ENCODE measurements at regions not wholly inside any gene's neighbourhood (a gene's known extent, or its start where the extent isn't known, plus 50 kb on each side); places are given as distances from the start of the nearest gene placed in this dataset.
"Not testable (repeated sequence)": the region's sequence is repeated elsewhere in the genome, so short reads cannot be mapped to it uniquely, and the experiment has no call there.

- DNase-seq: no peak
Measured at GRCh38 chr3:157920822-157921700, 185.2 kb downstream of the SHOX2 start.

DNA sequence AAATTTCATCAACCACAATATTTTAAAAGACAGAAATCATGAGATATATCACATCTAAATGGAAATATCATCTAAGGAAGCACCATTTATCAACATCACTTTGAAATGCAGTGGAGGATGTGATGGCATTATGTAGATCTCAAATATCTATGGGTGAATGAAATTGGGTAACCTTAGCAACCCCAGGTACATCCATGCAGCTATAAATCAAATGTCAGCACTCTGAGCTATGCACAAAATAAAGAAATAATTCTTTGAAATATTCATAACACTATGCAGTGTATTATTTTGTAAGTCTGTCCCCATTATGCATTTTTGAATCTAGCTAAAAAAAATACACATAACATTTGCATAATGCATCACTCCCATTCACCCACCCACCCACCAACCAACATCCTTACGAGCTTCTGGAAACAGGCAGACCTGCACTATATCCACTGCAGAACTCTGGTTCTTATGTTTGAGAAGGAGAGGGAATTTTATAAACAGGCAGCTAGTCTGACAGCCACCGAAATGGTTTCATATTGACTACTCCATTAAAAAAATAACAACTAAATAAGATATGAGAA, 186.8 kb downstream of the SHOX2 start:
- no peak for DNase-seq

- DNase-seq: no peak
Measured at GRCh38 chr3:157918402-157918801, 187.8 kb downstream of the SHOX2 start.

DNA sequence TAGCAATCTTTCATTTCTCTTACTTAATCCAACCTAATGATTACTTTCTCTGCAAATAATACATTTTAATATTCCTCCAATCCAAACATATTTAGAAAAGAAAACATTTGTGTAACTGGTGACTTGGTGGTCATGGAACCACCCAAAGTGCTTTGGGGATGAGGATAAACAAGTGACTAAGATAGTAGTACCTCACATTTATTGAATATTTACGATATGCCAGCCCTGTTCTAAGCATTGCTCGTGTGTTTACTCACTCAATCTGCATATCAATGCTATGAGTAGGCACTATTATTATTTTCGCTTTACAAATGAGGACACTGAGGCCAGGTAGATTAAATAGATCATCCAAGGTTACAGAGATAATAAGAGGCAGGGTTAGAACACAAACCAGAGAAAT, 189.5 kb downstream of the SHOX2 start:
- DNase-seq: no peak

GRCh38 chr3:157914882-157915281, 191.3 kb downstream of the SHOX2 start:
- DNase-seq: no peak

DNA sequence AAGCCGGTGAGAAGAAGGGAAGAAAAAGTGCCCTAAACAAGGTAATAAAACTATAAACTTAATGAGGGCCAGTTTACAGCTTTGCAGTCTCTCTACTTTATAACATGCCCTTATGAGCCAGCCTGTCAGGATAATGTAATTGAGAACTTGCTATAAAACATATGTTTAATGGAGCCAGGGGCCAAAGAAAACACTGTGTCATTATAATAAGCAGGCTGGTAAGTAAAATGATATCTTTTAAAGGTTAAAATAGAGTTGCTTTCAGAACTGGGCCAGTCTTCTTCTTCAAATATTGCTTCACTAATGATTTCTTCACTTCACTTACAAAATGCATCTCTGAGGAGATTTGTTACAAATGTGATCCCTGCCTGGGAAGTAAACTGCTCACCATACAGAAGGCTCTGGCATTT, 192.5 kb downstream of the SHOX2 start:
- DNase-seq: no peak

DNA sequence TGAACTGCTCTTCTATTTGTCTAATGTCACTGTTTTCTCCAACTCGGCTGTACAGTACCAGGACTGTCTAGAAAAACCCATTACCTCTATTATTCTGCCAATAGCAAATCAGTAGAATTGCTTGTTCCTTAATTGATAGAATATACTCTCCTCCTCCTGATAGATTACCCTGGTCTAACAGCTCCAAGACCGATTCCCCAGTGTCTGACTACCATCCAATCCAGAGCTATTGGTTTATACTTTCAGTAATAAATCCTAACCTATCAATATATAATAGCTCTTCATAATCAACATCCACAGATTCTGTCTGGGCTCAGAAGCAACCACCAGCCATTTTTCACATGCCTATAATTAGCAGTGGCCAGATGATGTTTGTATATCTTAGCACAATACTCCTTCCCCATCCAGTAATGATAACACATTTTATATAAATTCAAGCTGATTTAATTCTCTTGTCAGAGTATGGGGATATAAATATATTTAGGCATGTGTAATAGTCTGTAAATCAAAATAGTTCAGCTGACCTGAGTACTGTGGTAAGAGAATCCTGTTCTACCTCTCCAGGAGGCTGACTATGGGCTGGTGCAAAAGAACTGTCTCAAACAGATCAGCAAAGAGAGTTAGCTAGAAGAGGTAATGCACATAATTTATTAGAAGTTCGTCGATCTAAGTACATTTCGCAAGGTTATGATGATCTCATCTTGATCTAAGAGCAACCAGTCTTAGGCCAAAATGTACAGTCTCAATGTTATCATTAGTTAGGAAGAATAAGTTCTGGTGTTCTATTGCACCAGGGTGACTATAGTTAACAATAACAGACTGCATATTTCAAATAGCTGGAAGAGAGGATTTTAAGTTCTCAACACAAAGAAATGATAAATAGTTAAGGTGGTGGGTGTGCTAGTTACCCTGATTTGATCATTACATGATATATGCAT, 193.4 kb downstream of the SHOX2 start:
- DNase-seq: no peak

- DNase-seq: no peak
Measured at GRCh38 chr3:157906627-157907026, 199.6 kb downstream of the SHOX2 start.

GRCh38 chr3:157905885-157906284, 200.3 kb downstream of the SHOX2 start:
- DNase-seq: no peak

DNA sequence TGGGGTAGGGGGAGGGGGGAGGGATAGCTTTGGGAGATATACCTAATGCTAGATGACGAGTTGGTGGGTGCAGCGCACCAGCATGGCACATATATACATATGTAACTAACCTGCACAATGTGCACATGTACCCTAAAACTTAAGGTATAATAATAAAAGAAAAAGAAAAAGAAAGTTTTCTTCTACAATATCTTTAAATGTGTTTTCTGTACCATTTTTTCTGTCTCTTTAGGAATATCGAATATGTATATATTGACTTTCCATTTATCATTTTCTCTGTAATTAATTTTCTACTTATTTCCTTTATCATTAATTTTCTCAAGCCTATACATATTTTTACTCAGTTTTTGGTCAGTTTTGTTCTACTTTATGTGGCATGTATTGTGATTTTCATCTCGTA, 203.5 kb downstream of the SHOX2 start:
- not testable (repeated sequence) for DNase-seq

DNA sequence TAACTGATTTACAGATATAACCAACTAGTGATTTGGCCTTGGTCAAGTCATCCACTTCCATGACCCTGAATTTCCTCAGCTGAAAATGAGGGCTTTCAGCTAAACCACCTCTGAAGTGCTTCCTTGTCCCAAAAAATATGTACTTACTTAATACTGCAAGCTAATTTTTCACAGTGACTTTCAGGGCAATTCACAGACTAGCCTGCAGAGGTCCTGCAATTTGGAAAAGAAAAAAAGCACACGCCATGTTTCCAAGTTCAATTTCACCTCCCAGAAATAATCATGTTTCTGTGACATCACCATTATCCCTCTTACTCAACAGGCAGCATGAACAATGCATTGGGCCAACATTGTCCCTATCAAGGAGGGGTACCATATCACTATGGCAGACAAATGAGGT, 218.2 kb downstream of the SHOX2 start:
- DNase-seq: no peak

DNA sequence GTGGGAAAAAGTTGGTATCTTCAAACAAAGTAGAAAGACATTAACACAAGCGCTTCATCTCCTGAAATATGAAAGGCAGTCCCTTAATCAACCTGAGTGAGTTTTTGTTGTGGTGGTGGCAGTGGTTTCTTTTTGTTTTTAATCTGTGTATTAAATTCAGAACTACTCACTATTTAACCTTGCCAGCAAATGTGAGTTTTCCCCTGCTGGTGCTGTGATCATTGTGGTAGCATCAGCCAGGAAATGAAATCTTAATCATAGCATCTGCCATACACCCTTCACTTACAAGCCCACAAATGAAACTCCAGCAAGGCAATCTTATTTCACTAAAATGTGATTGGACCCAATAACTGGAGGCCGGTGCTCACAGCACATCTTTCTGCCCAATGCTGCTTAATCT, 229.7 kb downstream of the SHOX2 start:
- DNase-seq: no peak

- no peak for DNase-seq
Measured at GRCh38 chr3:157872902-157873301, 233.3 kb downstream of the SHOX2 start.

- DNase-seq: no peak
Measured at GRCh38 chr3:157871838-157872460, 234.3 kb downstream of the SHOX2 start.

DNA sequence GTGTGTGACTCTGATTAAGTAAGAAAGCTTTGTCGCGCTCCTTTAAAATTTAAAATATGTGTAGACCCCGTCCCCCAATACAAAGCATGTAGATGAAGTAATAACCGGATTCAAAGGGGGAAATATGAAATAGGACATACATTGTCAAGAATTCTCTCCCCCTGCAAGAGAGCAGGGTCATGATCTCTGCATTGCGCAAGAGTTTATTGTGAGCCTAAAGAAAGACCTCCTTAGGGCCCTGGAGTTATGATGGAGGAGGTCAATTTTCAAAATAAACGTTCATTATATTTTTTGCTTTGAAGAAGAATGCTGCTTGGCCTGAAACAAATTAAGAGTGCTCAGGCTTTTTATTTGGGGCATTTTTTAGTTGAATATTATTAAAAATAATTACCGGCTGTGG, 235.0 kb downstream of the SHOX2 start:
- DNase-seq: no peak

- DNase-seq: no peak
Measured at GRCh38 chr3:157868946-157869345, 237.3 kb downstream of the SHOX2 start.

DNA sequence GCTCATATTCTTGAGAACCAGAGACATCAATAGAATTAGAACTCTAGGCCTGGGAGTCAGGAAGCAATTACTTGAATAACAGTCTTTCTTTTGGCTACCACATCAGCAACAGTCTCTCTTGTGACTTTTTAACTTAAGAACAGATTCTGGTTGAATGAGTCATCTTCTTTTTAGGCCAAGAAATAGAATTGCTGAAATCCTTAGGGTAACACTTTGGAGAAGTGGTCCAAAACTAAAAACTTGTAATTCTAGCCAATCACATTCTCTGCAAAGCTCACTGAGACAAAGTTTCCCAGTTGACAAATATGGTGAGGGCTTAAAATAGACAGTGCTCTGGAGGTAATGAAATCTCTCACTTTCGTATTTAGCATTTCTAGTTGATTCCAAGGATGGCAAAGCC, 238.0 kb downstream of the SHOX2 start:
- DNase-seq: no peak

DNA sequence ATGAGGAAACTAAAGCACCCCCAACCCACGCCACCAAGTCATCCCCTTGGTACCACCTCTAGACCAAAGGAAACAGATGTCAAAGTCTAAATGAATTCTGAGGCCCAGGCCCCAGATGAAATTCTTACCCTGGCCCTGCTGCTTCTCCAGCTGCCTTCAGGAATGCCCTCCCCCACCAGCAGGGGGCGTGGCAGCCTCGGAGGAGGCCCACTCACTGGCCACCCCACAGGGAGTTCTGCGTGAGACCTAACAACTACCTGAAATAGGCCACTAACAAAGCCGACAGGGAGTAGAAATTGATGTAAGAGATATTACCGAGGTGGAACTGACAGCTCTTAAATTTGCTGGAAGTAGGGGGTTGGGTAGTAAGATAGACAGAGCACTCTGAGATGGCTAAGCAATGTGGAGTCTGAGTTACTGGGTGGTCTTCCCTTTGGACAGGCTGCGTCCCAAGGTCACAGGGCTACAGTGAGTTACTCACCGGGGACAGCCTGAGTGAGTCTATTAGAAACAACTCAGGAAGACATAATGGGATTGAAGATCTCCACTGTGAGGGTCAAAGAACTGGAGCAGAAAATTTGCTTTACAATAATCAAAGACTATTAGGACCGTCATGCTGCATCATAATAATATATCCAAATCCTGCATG, 240.7 kb downstream of the SHOX2 start:
- DNase-seq: no peak

GRCh38 chr3:157861076-157861765, 245.0 kb downstream of the SHOX2 start:
- no peak for DNase-seq

DNA sequence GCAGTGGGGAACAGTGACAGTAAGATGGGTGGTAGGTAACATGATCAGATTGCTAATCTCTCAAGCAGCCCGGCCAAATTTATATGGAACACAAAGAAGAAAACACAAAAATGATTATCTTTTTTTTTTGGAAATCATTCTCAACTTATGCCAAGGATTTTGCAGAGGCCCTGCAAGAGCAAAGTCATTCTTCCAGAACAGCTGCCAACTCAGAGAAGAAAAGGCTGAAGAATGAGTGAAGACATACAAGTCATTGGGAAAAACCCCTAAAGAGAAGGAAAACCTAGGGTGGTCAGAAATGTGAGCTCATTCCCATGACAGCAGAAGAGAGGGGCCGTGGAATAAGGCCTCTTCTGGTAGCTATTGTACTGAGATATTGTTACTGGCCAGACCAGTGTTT, 246.7 kb downstream of the SHOX2 start:
- no peak for DNase-seq

- DNase-seq: no peak
Measured at GRCh38 chr3:157858821-157859220, 247.4 kb downstream of the SHOX2 start.

GRCh38 chr3:157857440-157857839, 248.8 kb downstream of the SHOX2 start:
- no peak for DNase-seq

Measured in T1000 (cell line).